HG03469 (cell line): ENCODE measurements at regions not wholly inside any gene's neighbourhood (a gene's known extent, or its start where the extent isn't known, plus 50 kb on each side); places are given as distances from the start of the nearest gene placed in this dataset.
A peak's percentile ranks its signal among the peaks of the same experiment; 100 is the strongest.

Experiments used
- ATAC-seq: cut with Tn5 transposase; IDR thresholded peaks from one replicate; pipeline ENCODE4 v1.9.1; 2021; ENCODE audit warnings: mild to moderate bottlenecking, moderate library complexity, moderate number of reproducible peaks; ENCODE audit not compliant: unreplicated experiment

DNA sequence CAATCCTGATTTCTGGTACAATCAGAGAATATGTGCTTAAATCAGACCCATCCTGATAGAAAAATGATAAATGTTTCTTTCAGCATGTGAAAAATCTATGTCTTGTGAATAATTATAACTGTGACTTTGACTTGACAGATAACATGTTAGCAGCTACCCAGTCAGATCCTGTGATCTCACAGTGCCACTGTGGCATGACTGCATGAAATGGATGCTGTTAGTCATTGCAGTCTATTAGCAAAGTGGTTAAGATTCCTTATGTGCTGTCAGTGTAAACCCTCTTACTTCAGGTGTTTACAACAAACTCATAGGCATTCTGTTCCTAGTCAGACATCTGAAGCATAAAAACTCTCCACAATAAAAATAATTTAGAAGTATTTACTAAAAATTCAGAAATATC is 244.6 kb upstream of the RND3 start:
- ATAC-seq = no peak

DNA sequence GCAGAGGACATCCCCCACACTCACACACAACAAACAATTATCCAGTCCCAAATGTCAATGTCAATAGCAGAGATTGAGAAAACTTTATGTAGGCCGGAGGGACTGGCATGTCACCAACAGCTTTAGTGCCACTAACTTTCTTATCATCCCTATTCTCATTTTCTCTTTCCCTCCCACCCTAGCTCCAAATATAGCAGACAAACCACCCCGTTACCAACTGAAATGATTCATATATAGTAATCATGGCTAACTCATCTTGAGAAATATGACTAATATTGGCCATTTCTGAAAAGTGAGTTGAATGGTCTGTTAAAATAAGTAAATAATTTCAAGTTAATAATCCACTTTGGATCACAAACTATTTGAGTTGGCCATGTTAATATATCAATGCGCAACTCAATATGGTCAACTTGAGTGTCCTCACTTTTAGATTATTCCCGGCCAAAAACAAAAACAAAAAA is 242.1 kb upstream of the RND3 start:
- peak; percentile 60 for ATAC-seq

DNA sequence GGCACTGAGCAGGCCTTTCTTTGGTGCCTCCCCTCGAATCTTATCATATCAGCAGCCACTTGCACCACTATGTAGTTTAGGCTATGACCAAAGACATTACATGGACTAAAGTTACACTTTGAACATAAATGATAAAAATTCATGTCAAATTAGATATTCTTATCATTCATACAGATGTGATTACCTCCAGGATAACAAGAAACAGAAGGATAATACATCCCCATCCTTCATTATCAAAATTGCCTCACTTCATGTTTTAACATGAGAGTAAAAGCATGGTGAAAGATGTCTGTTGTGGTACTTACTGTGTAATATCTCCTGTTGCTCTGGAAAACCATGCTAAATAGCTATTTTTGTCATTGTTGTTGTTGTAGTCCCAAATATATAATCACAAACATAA is 230.8 kb upstream of the RND3 start:
- no peak for ATAC-seq

DNA sequence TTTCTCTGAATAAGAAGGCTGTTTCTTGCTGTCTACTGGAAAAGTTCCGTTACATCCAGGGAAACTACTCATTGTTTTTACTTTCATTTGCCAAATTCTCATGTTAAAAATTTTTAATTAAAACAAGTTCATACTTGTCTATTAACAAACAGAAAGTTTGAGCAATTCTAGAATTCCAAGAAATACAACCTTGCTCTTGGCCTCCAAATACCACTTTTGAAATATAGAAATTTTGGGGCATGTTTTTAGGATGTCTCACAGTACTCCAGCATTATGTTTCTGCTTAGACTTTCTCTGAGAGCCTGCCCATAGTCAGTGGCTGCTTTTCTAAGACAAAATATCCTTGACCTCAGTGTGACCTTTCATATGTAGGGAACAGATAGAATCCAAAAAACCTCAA is 228.7 kb upstream of the RND3 start:
- ATAC-seq = no peak

DNA sequence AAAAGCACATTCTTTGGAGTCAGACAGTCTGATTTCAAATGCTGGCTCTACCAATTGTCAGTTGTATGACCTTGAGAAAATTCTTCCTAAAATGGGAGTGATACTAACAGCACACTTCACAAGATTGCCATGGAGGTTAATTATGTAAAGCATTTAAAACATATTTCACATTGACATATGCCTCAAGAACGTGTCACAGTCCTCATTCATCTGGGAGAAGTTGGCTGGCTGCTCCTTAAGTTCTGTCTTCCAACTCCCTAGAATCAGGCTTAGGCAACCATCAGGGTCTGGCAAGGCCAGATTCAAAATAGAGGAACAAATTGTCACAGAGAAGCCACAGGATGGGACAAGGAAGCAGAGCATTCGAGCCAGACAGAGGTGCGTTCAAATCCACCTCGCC is 228.0 kb upstream of the RND3 start:
- ATAC-seq = no peak

DNA sequence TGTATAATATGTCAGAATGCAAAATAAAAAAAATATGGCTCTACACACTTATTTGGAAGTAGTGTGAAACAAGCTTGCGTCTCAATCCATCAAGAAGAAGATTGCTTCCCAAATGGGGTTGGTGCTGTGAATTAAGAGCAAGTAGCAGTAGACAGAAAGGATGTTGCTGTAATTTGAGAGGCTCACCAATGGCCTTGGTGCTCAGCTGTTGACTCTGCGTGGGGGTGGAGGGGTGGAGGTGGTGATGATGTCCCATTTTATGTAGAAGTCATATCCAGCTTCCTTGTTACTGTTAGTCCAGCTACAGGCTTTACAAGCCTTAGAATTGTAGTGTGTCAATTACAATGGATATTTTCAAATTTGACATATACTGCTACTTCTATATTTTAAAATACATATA is 223.4 kb upstream of the RND3 start:
- no peak for ATAC-seq

DNA sequence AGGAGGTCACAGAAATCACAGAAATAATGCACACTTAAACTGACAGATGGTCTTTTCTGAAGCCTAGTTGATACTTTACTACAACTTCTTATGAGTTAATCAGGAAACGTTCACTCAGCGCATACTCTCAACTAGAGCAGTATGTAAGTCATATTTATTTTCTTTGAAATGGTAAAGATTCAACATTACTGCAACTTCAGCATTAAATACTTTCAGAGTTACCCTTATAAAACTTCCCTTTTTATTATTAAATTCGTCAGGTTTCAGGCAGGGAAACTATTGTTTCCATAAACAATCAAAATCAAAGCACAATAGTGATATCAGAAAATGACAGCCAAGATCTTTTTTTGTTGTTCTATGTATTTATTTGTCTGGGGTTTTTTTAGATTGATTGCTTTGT is 222.6 kb upstream of the RND3 start:
- ATAC-seq = no peak

DNA sequence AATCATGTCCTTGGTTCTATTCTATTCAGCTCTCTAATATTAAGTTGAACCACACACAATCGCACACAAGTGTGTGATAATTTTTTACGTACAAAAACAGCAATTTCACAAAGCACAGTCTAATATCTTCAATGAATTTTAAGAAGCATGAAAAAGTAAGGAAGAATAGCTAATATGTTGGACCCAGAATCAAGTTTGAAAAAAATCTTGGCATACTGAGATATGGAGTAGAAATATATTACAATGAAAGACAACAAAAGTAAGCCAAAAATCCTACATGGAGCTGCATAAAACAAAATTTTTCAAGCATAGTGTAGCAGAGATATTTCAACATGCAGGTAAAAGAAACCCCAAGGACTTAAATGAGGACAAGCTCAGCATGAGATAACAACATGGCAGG is 219.1 kb upstream of the RND3 start:
- no peak for ATAC-seq

DNA sequence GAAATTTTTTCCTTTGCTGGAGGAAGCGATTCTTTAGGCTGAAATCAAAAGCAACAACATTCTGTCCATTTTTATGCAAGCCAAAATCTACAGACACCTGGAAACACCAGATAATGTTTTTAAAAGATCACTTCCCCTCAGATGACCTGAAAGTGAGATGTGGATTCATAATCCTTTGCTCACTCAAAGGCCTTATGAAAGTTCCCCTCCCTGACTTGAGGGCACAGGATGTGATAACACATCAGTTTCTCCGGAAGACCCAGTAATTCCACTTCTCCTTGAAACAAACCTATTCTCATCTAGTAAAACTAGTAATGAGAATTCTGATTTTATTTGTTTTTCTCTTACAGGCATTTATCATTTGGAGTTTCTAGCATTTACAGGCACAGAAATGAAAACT is 218.3 kb upstream of the RND3 start:
- ATAC-seq = no peak

DNA sequence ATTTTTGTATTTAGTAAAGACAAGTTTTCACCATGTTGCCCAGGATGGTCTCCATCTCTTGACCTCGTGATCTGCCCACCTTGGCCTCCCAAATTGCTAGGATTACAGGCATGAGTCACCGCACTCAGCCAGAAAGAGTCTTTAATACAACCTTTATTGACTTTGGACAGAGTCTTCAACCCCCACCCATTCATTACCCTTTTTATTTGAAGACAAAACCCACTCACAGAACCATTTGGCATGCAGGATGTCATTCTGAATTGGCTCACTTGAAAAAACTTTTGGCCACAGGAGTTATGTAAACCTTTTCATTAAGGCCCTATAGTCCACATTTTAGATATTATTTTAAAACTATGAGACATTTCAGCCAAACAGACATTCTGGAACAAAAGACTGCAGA is 217.9 kb upstream of the RND3 start:
- no peak for ATAC-seq

DNA sequence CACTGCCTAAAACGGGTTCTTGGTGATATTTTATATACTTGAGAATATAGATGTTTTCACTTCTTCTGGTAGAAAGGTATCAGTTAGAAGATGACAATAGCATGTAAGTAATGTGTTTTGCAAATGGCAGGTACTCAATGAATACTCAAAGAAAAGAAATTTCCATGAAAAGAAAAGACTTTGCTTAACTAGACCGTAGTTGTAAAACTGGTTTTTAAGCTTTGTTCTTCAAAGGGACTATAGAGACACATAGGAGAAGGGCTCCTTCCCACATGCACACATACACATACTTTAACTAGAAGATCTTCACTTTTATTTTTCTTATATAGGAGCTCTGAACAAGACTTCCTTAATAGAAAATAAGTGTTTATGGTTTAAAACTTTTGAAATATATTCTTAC is 215.3 kb upstream of the RND3 start:
- no peak for ATAC-seq

DNA sequence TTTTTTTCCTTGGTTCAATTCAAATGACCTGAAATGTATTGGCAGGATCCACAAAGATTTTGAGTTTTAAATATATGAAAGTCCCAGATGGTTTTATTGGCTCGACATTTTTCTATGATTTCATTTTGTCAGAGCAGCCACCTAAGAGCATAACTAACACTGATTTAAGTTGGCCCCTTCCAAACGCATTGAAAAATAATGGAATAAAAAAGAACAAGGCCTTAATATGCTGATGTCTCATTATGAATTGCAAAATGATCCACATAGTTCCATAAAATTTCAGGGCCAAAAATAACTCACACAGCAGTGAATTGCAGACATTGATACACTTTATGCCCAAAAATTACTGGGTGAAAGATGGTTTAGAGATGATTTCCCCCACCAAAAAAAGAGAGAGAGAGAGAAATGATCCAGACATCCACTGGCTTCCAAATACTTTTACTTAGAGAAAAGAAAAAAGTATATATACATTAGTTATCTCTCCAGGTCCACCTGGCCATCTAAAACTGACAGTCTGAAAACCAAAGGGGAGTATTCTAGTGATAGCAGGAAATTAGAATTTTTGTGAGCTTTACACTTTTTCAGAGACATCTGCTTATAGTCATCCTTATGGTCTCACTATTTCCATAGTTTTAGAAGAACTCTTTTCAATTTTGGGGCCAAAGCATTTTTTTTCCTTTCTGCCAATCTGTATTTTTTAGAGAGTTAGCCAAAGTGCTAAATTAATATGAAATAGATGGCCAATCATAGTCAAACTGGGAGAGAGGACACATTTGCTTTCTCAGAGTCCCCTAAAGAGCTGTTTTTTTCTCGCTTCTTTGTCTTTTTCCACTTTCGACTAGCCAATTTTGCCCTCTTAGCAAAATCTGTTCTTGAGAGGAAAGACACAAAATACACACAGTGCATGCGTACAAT is 213.5 kb upstream of the RND3 start:
- ATAC-seq = no peak

DNA sequence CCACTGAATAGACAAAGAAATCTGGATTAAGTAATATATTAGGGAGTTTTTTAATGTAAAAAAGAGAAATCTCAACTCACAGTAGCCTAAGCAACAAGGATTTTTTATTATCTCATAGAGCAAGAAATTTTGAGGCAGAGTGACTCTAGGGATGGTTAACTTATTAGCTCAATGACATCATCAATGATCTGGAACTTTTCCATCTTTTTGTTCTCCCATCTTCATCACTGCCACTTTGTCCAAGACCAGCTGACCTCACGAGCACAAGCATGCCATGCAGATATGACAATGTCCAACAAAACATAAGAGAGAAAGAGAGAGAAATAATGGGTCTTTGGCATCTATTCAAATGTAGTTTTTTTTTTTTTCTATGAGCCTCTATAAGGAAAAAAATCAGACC is 211.8 kb upstream of the RND3 start:
- no peak for ATAC-seq

DNA sequence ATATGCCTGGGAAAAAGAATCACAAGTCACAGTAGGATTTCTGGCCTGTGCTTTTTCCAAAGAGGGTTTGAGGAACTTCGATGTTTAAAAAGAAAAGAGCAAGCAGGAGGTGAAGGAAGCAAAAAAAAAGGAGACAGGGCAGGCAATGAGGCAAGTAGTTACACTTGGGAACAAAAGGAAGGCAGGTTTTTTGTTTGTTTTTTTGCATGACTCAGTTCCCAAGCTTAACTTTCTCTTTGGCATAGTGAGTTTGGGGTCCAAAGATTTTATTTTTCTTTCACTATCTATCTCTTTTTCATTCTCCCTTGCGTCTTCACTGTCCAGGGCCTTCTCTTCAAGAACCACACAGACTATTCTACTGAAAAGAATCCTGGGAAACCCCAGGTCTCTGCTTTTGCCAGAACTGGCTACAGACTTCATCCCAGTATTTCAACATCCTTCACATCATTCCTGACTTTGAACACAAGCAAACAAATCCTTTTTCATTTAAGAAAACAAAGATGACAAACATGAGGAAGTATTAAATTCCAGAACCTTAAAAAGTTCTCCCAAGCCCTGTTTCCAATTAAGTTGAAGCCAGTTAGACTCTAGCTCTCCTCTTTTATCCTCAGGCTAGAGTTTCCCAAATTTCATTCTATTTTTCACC is 210.7 kb upstream of the RND3 start:
- ATAC-seq = no peak

DNA sequence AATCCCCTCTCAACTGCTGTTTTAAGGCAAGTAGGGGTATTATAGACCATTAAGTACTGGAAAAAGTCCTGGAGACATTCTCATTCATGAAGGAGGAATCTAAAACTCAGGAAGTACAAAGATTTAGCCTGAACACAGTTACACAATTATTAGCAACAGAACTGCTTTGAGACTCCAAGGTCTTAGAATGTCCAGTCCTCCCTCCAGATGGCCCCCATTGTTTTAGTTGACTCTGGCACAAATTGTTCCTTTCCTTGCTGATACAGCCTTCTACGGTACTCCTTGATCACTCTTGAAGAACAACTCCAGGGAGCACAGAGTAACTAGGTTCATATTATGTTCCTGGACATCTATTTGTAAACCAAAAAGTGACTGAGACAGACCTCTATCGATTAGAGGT is 210.1 kb upstream of the RND3 start:
- ATAC-seq = no peak

DNA sequence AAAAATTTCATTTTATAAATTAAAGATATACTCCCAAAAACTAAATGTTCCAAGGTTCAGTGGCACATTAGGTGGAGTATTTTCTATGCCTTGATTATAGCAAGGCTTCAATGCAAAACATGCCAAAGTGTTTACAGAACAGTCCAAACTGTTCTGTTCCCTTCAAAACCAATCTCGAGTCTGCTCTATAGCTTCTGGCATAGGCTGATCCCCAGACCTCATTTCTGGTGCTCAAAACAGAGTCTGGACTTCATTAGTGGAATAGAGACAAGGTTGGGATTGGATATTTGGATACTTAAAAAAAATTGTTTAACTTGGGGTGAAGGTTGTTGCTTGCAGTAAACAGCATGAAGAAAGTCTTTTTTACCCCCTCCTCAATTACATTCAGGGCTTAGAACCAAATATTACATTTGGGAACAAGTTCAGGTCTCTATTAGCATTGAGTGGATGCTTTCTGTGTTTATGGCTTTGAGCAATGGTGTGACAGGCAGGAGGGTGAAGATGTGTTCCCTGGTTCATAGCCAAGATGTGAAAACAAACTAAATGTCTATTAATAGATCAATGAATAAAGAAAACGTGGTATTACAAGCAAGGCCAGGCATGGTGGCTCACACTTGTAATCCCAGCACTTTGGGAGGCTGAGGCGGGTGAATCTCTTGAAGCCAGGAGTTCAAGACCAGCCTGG is 208.1 kb upstream of the RND3 start:
- ATAC-seq = no peak

DNA sequence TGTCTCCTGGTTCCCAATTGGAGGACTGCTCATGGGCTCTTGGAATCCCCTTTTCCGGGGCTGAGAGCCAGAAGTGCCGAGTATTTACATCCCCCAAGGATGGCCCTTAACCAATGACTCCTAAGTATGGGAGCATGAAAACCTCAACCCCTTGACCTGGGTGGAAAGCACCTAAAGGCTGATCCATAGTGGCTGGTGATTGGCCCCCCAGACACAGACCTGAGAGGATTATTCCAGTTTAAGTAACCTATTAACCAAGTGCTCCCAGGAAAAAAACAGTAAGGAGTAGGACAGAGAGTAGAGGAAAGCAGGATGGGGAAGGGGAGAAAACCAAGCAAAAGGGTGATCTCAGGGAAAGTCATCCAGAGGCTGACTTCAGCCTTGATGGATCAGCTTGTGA is 206.1 kb upstream of the RND3 start:
- ATAC-seq = no peak

DNA sequence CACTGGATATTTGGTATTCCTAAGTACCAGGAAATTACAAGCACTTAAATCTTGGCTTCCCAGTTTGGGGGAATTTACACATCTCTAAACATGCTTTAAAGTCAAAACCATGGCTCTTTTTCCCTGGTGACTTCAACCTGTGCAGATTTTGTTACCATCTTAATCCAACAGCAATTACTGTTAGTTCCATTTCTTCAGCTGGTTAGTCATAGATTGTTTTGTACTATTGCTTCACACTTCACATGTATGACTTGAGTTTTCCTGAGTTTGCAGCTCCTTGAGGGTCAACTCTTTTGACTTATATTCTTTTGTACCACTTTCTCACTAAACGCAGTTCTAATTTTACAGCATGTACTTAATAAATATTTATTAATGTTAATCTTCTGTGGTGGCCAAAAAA is 203.4 kb upstream of the RND3 start:
- no peak for ATAC-seq

DNA sequence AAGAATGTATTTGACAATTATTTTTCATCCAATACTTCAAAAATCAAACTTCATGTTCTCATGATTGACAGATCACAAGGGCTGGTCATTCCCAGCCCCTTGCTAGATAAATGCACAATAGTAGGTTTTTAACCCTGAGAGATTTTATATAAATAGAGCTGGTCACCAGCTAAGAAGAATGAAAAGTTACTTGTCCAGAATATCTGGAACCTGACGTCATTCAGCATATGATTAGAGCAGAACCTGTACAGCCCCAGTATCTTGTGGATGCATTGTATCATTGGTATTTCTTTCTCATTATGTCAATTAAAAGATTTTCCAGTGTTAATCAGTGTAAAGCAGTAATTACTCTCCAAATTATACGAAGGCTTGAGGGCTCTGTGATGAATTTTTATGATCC is 202.8 kb upstream of the RND3 start:
- ATAC-seq = no peak

DNA sequence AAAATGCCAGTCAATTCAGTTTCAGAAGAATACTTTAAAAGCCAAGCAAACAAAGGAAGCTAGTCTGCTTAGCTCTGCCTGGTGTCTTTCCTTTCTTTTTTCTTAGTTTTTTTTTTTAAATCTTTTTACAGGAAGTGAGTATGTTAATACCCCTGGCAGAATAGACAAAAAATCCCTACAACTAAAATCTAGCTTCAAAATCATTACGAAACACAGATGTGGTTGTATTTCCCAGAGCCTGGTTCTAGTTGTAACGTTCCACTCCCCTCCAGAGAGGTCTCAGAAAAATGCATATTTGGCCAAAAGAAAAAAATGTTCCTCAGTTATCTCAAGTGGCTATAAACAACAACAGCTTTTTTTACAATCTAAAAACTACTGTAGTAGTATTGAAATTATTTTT is 202.1 kb upstream of the RND3 start:
- no peak for ATAC-seq

DNA sequence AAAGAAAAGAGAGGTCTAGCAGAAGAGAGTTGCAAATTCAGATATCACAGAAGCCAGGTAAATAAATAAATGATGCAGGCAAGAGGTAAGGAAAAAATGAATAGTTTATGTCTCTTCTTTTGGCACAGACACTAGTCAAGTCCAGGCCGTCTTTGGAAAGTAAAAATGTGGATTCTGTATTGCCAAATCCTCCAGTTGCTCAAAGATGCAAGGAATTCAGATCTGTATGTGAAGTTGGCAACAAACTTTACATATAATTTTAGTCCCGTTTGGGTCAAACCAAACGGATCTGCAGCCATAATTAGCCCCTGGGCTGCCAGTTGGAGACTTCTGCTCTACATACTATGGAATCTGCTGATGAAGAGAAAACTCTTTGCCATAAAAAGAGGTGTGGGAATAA is 200.5 kb upstream of the RND3 start:
- no peak for ATAC-seq

DNA sequence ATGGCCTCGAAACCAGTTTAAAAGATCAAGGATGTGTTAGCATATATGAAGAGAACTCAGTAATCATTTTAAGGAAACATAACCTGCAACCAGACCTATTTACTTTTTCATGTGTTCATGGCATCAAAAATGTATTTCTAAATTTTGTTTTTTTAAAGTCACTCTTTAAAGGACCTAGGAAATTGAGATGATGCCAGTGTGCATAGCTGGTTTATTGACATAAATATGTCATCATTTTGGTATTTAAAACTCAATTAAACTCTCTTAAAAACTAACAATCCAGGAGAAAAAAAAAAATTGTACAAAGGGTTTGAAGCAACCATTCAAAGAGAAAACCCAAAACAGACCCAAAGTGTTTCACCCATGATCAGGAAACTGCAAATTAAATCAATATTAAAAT is 198.9 kb upstream of the RND3 start:
- ATAC-seq = no peak
